ENCODE measurements at regions not wholly inside any gene's neighbourhood (a gene's known extent, or its start where the extent isn't known, plus 50 kb on each side); places are given as distances from the start of the nearest gene placed in this dataset.
A peak's percentile ranks its signal among the peaks of the same experiment; 100 is the strongest.
"Not testable (repeated sequence)": the region's sequence is repeated elsewhere in the genome, so short reads cannot be mapped to it uniquely, and the experiment has no call there.

DNA sequence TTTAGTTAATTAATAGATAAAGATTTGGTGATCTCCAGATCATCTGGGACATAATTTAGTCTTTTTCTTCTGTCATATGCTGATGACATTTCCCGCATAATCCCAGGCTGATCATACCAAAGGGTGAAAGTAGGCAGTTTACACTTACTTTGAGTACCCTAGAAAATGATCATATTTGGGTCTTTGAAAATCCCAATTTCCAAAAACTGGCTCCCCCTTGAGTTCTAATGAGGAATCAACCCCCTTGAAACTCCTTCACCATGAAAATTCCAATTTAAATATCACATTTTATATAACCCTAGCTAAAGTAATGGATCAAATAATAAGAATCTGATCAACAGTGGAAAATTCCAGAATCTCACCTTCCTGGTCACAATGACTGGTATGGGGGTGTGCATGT, 223.4 kb downstream of the NAF1 start:
- no peak for DNase-seq (ENCODE audit: low spot score)

DNA sequence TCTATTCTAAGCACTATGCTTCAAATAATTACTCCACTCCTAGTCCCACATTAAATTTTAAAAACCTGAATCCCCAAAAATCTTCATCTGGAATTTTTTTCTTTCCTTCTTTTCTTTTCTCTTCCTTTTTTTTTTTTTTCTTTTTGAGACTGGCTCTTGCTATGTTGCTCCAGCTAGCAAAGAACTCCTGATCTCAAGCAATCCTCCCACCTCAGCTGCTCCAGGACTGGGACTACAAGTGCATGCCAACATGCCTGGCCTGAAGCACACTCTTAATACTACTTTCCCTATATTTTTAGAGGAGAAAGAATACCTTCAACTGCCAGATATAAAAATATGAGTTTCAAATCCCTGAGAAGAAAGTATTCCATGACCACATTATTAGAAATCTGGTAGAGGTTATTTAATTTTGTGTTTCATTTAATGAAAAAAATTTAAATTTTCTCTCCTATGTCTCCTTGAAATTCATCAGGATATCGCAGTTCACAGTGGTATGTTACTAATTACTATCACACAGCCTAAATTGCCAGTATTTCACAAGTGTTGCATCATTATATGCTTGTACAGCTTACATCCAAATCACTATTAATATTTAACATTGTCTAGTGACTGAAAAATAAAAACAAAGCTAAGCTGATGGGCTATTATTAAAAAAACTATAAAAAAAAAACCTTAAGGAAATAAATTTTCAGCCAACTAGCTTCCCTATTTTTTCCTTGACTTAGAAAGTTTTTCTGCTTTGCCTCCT, 227.8 kb downstream of the NAF1 start:
- DNase-seq (ENCODE audit: low spot score), result no peak

DNA sequence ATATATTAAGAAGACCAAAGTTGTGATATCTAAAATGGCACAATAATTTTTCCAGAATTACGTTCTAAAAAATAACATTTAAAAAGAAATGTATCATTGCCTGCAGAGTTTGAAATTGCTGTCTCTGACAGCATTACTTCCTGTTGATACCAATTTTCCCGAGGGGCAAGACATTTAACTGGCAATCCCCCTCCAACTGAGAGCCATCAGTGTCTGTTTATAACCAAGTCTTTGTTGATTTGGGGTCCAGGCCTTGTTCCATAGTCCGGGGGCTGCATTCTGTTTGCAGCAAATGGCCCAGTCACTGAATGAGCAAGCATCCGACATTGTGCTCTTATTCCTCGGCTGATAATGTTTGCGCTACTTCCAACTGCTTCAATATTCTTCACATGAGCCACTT, 231.5 kb downstream of the NAF1 start:
- DNase-seq (ENCODE audit: low spot score), result no peak

DNA sequence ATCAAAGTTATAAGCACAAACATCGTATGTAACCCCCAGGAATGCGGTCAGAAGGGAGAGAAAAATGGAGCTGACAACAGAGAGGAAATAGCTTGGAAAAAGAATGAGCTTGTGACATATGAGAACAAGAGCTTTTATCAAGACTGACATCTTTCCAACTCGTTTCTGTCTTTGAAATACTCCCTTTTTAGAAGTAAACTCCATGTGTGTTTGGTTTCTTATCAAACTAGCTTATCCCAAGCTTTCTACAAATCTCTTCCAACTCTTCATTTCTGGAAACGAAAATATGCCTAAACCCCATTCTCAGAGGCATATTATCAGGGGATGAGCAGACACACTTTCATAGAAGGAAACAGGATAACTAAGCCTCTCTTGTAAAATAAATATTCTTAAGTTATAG, 235.4 kb downstream of the NAF1 start:
- DNase-seq (ENCODE audit: low spot score), result no peak

DNA sequence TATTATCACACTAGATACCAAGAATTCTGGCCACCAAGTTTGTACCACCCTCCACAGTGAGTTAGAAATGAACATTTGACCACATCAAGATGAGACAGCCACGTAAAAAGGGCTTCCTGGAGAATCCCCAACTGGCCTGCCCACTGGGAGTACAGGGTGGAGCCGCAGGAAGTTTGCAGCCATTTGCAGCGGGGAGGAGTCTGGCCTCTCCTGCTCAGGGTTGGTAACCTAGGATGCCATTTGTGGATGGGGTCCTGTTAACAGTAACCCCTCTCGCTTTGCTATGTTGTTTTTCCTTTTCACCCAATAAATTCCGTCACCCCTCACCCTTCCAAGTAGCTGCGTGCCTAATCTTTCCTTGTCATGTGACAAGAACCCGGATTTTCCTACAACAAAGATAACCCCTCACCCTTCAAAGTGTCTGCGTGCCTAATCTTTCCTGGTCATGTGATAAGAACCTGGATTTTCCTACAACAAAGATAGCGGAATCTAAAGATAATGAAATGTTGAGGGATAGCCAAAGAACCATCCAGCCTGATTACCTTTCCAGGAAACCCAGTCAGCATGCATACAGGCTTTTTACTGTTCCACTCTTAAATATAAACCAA, 245.4 kb downstream of the NAF1 start:
- no peak for DNase-seq (ENCODE audit: low spot score)

DNA sequence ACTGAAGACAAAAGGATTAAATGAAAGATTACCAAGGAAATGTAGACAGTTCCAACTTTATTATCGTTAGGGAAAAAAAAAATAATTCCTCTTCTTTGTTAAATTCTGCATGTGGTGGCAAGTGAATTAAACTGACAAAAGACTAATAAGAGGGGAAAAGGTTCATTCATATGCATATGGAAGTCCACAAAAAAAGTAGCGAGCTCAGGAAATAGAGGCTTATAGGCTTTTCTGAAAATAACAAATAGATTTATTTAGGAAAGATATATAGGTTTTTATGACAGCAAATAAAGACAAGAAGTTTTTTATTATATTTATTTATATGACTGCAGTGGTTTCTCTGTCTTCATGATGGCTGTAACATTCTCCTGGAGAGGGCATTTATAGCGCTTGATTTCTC, 246.0 kb downstream of the NAF1 start:
- DNase-seq (ENCODE audit: low spot score), result no peak

DNA sequence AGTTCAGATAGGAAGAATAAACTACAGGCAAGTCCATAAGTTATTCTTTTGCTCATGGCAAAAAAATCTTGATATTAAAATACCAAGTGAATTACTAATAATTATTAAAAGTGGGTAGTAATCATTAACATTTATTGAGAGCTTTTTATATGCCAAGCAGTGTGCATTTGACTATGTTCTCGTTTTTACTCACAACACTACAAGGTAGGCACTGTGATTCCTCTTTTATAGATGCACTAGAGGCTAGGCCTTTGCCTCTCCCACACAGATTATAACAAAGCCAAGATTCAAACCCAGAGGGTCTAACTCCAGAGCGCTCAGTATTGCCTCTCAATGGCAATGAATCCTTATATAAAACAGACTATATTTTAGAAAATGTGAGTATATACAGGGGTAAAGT, 254.2 kb downstream of the NAF1 start:
- no peak for DNase-seq (ENCODE audit: low spot score)

DNA sequence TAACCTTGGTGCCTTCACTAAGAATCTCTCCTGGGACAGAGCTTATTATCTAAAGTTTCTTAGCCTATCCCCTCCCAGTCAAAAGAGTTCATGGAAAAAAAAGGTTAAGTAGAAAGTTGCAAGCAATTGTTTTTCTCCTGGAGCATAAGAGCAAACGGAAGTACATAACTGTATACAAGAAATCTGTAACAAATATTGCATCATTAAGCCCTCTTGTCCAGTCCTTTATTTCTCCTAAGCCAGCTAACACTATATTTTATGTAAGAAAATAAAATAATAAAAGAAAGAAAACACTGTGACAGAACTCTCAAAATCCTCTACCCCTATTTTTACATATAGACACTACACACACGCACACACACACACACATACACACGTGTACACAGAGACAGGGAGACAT, 255.3 kb downstream of the NAF1 start:
- DNase-seq (ENCODE audit: low spot score), result no peak

DNA sequence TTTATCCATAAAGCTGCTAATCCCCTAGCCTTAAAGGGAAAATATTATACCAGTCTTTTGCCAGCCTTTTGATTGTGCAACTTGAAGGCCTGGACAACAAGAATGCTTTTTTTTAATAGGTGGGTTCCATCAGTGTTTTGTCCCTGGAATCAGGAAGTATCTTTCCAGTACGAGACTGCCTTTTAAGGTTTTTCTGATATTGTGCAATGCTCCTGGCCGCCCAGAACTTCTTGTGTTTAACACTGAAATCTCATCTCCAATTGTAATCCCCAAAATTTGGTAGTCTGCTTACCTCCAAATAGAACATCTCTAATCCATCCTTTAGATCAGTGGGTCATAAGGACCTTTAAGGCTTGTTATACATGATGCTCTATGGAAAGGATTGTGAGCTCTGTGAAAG, 256.7 kb downstream of the NAF1 start:
- DNase-seq (ENCODE audit: low spot score), result no peak

DNA sequence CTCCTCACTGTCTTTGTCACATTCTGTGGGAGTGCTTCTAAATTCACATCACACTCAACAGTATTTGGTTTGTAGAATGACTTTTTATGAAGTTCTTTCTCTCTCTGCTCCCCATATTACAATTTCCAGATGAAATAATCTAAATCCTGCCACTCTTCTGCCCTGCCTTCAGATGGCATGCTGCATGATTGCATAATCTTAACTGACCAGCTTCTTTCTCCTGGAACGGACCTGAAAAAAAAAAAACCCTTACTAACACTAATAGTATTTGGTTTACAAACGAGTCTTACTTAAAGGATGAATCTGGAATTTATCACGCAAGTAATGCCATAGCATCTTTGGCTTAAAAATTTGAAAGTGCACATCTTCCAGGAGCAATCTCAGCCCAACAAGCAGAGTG, 272.3 kb downstream of the NAF1 start:
- DNase-seq (ENCODE audit: low spot score), result no peak

DNA sequence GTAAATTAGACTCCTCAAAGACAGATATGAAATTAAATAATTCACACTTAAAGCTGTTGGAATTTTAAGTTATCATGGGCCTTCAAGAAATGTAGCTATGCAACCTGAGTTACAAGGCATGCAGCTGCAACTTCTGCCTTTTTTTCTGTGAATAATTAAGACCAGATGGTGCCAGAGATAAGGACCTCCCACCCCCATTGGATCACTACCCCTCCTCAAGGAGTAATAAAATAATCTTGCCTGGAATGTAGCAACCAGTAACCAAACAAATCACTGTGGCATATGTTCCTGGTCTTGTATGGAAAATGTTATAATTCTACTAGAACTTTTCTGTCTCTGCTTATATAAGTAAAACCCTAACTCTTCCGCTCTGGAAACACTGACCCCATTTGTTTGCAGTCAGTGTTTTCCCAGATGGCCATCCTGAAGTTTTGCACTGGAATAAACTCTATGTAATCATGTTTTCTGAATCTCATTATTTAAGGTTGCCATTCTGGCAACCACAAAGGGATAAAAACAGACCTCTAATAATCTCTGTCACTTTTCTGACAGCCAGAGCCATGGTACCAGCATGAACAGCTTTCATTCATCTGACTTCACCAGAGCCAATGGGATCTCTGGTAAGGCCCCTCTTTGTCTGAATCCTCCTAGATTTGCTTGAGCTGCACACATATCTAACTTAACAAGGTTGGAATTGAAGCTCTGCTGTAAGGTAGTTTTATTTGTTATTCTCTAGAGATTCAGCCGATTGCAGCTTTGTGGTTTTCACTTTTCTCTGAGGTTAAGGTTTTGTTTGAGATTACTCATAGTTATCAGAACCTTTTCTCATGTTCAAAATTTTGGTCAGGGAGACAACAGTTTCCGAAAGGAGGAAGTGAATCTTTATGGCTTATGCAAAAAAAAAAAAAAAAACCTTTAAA, 274.6 kb downstream of the NAF1 start:
- DNase-seq (ENCODE audit: low spot score), result peak; percentile 58

DNA sequence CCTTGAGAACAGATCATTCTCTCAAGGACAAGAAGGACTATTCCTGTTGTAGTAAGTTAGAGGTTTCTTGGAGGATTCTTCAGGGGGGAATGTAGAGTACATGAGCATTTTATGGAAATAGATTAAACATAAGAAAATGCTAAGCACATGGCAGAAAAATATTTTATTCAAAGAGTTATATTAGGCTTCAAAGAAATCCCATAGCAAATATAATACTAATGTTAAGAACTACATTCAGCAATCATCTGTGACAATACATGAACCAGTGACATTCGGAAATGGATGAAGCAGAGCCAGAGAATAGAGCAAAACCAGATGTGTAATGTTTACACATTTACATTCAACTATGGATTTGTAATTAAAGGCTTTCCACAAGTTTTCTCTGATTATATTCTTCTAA, 288.6 kb downstream of the NAF1 start:
- no peak for DNase-seq (ENCODE audit: low spot score)

DNA sequence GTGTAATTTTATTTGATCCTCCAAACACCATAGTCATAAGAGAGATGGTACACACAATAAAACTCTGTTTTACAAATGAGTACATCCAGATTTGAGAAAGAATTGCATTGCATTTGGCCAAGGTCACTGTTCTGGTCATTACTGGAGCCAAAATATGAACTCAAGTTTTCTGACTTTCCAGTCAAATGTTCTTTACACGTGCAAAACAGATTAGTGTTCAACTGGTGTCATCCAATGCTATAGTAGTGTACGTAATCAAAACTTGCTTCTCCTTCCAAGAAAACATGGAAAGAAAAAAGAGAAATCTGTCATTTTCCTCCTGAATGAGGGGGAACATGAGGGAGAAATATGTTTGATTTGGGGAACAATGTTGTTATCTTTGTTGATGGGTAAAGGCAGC, 291.9 kb downstream of the NAF1 start:
- DNase-seq (ENCODE audit: low spot score), result no peak

DNA sequence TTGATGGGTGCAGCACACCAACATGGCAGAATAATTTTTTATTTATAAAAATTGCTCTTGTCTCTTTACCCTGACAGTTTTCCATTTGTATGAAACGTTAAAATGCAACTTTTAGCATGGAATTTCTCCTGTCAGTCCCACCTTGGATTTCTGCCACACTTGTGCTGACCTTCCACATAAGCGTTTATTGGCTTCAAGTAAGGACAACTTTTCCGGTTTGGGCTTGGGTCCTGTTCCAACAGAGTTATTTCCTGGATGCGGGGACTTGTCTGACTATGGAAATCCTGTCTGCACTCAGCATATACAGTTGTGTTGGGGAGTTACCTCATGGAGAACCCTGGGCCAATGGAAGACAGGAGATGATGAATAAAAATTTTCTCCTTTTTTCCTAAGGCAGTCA, 294.7 kb downstream of the NAF1 start:
- DNase-seq (ENCODE audit: low spot score), result no peak

DNA sequence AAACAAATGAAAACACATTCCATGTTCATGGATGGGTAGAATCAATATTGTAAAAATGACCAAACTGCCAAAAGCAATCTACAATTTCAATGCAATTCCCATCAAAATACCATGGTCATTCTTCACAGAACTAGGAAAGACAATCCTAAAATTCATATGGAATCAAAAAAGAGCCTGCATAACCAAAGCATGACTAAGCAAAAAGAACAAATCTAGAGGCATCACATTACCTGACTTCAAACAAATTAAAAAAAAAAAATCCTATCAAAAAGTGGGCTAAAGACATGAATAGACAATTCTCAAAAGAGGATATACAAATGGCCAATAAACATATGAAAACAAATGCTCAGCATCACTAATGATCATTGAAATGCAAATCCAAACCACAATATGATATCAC, 297.5 kb downstream of the NAF1 start:
- DNase-seq (ENCODE audit: low spot score), result no peak

DNA sequence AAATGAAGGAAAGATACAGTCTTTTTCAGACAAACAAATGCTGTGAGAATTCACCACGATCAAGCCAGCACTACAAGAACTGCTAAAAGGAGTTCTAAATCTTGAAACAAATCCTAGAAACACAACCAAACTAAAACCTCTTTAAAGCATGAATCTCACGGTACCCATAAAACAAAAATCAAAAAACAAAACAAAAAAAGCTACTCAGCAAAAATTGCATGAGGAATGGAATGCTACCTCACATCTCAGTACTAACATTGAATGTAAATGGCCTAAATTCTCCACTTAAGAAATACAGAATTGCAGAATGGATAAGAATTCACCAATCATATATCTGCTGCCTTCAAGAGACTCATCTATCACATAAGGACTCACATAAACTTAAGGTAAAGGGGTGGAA, 300.1 kb downstream of the NAF1 start:
- no peak for DNase-seq (ENCODE audit: low spot score)

DNA sequence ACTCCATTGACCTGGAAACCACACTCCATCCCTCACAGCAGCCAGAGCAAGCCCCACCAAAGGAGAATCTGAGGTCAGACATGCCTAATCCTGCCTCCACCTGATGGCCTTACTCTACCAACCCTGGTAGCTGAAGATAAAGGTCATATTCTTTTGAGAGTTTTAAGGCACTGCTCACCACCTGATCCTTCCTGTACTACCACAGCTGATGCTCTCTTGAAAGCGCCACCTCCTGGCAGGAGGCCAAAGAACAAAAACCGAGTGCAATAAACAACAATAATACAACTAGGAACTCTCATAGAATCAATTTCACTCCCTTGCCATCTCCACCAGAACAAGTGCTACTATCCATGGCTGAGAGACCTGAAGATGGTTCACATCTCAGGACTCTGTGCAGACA, 301.6 kb downstream of the NAF1 start:
- DNase-seq (ENCODE audit: low spot score), result no peak

DNA sequence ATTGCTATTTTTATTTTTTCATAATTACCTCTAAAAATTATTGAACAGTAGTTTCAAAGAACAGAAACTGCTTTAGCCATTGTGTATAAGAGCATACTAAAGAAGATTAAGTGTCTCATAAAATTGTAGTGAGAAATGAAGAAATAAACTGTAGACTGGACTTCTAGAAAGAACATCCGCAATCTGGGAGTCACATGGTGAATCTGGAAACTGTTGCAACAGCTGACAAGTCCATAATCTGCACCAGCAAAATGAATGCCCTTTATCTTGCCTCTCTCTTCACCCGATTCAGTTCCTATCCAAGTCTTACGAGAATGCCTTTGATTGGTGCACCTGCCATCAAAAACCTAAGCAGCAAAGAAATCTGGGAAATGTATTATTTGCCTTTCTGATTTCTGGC, 312.9 kb downstream of the NAF1 start:
- DNase-seq (ENCODE audit: low spot score), result no peak

DNA sequence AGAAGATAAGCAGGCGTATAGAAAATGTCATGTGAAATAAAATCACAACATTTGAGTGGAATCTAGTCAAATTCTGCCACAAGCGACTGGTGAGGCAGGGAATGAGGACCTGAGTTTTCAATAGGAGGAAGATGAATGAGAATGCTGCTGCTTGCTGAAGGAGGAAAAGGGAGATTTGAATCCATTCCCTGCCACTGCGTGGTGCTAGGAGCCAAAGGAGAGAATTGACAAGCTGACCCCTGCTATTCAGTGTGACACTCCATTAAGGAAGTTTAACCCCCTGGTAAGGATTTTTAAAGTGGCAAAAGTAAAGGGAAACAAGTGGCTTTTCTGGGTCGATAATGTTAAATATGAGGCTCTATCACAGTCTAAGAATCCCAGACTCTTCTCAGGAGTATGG, 314.0 kb downstream of the NAF1 start:
- DNase-seq (ENCODE audit: low spot score), result no peak

DNA sequence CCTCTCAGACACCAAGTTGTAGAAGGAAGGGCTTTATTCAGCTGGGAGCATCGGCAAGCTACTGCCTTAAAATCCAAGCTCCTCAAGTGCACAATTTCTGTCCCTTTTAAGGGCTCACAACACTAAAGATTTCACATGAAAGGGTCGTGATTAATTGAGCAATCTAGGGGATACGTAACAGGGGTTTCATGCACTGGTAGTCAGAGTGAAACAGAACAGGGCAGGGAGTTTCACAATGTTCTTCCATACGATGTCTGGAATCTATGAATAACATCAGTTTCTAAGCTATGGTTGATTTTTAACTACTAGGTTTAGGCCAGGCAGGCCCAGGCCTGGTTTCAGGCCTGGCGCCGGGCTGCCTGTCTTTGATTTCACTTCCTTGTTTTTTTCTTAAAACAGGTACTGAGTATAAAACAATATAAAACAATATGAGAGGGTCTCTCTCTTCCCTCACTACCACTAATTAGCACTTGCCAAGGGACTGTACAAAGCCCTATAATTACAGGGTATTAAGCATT, 315.4 kb downstream of the NAF1 start:
- DNase-seq (ENCODE audit: low spot score), result not testable (repeated sequence)

DNA sequence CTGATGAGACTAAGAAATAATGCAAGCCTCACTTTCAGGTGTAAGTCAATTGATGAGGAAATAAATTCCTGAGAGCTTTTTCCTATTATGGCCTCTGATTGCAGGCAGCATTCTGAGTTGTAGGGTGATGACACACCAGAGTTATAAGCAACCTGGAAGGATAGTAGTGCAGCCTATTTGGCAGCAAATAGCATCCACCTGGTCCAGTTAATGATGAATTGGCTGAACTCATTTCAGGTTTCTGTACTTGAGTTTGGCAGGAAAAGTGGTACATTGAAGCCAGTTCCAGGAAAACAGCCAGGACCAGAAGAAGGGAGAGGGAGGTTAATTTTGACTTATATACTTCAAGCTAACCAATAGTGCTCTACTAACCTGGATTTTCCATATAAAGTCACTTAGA, 316.8 kb downstream of the NAF1 start:
- no peak for DNase-seq (ENCODE audit: low spot score)

DNA sequence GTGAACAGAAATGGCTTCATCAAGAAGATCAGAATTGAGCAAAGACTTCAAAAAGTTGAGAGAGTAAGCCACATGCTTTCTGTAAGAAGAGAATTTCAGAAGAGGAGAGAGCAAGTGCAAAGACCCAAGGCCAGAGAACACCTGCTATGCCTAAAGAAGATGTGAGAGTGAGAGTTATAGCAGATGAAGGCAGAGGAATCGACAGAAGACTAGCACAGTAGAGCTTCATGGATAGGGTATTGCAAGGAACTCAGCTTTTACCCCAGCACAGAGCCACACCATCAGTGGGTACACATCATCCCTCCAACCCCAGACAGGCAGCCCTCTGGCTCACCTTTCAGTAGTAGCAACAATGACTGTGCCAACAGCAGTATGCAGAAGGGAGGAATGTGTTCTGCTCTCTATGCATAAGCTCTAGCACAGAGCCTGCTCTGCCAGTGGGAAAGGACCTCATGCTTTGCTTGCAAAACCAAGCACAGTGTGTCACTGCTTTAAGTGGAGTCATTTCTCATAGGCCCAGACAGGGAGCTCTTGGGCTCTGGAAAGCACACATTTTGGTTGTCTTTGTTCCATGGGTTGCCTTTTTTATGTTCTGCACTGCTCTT, 318.6 kb downstream of the NAF1 start:
- no peak for DNase-seq (ENCODE audit: low spot score)

DNA sequence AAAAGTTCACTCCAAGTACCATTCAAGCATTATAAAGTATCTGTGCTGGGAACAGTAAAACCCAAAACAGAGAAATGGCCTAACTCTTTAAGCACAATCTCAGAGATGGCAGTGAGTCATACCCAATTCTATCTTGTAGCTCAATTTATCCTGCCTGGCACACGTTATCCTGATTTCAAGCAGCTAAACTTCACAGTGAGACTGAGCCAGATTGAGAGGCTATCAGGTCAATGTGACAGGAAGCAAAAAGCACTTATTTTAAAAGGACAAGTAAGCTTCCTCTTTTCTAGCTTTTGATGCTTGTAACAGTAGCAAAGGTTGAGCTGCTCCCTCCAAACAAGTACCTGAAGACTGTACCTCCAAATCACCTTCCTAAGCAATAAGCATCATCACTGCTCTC, 324.9 kb downstream of the NAF1 start:
- DNase-seq (ENCODE audit: low spot score), result no peak
